WTC11 (cell line): ENCODE measurements at regions not wholly inside any gene's neighbourhood (a gene's known extent, or its start where the extent isn't known, plus 50 kb on each side); places are given as distances from the start of the nearest gene placed in this dataset.

Experiments
- CREB1 ChIP-seq: sonication (generic); formaldehyde crosslinking; IDR thresholded peaks from 2 replicates; pipeline ENCODE4 v1.8.0; 2023; ENCODE audit warnings: mild to moderate bottlenecking, missing genetic modification reagents
- CREM ChIP-seq: sonication (generic); formaldehyde crosslinking; IDR thresholded peaks from 2 replicates; pipeline ENCODE4 v1.8.1; 2022; ENCODE audit warnings: mild to moderate bottlenecking, missing genetic modification reagents, moderate library complexity
- CTCF ChIP-seq: fragments of 200-600 bp; IDR thresholded peaks from 2 replicates; pipeline ENCODE4 v1.8.0; 2022; ENCODE audit warnings: antibody characterized with exemption
- ELF4 ChIP-seq: sonication (generic); formaldehyde crosslinking; IDR thresholded peaks from 2 replicates; pipeline ENCODE4 v1.8.1; 2022; ENCODE audit warnings: low read depth, mild to moderate bottlenecking, moderate library complexity, missing genetic modification reagents
- JUN ChIP-seq: sonication (generic); formaldehyde crosslinking; IDR thresholded peaks from 2 replicates; pipeline ENCODE4 v1.8.0; 2023; ENCODE audit warnings: mild to moderate bottlenecking, missing genetic modification reagents
- KAT7 ChIP-seq: sonication (generic); formaldehyde crosslinking; IDR thresholded peaks from 2 replicates; pipeline ENCODE4 v1.8.1; 2023; ENCODE audit warnings: missing genetic modification reagents, mild to moderate bottlenecking, borderline replicate concordance
- MAX ChIP-seq: sonication (generic); formaldehyde crosslinking; IDR thresholded peaks from 2 replicates; pipeline ENCODE4 v1.8.0; 2022; ENCODE audit warnings: mild to moderate bottlenecking, missing genetic modification reagents
- MXD4 ChIP-seq: fragments of 250-450 bp; sonication (Bioruptor Pico); IDR thresholded peaks from 2 replicates; pipeline ENCODE4 v1.8.0; 2021; ENCODE audit warnings: mild to moderate bottlenecking, moderate library complexity, borderline replicate concordance
- NFE2L1 ChIP-seq: sonication (generic); formaldehyde crosslinking; IDR thresholded peaks from 2 replicates; pipeline ENCODE4 v1.8.1; 2023; ENCODE audit warnings: missing genetic modification reagents
- SMAD3 ChIP-seq: sonication (generic); formaldehyde crosslinking; IDR thresholded peaks from 2 replicates; pipeline ENCODE4 v1.8.0; 2022; ENCODE audit warnings: missing genetic modification reagents, mild to moderate bottlenecking, borderline replicate concordance
- STAT6 ChIP-seq: sonication (generic); formaldehyde crosslinking; conservative IDR thresholded peaks from 2 replicates; pipeline ENCODE4 v1.8.1; 2023; ENCODE audit warnings: mild to moderate bottlenecking, low read depth, missing genetic modification reagents, moderate library complexity
- TEAD4 ChIP-seq: sonication (generic); formaldehyde crosslinking; IDR thresholded peaks from 2 replicates; pipeline ENCODE4 v1.8.0; 2022; ENCODE audit warnings: mild to moderate bottlenecking, missing genetic modification reagents
- ZBTB43 ChIP-seq: sonication (generic); formaldehyde crosslinking; IDR thresholded peaks from 2 replicates; pipeline ENCODE4 v1.8.1; 2023; ENCODE audit warnings: mild to moderate bottlenecking, missing genetic modification reagents

- TF ChIP-seq CTCF (no peak), KAT7 (no peak), ZBTB43 (CRISPR knock-in tag) (no peak), MAX (CRISPR knock-in tag) (no peak), NFE2L1 (CRISPR knock-in tag) (no peak), JUN (CRISPR knock-in tag) (no peak), CREB1 (CRISPR knock-in tag) (no peak), SMAD3 (CRISPR knock-in tag) (no peak), ELF4 (CRISPR knock-in tag) (no peak), STAT6 (CRISPR knock-in tag) (no peak), CREM (no peak), TEAD4 (no peak), MXD4 (CRISPR knock-in tag) (no peak)
These were observed 67.4 kb upstream of the MSH6 start for GRCh38 chr2:47715552-47715951.
